ENCODE measurements at regions not wholly inside any gene's neighbourhood (a gene's known extent, or its start where the extent isn't known, plus 50 kb on each side); places are given as distances from the start of the nearest gene placed in this dataset.
"Not testable (repeated sequence)": the region's sequence is repeated elsewhere in the genome, so short reads cannot be mapped to it uniquely, and the experiment has no call there.

DNA sequence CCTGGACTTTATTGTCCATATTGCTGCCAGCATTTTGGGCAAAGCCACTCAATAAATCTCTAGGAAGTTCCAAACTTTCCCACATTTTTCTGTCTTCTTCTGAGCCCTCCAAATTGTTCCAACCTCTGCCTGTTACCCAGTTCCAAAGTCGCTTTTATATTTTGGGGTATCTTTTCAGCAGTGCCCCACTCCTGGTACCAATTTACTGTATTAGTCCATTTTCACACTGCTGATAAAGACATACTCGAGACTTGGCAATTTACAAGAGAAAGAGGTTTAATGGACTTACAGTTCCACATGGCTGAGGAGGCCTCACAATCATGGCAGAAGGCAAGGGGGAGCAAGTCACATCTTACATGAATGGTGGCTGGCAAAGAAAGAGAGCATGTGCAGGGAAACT, 53.4 kb downstream of the AHSP start:
- DNase-seq = not testable (repeated sequence)

DNA sequence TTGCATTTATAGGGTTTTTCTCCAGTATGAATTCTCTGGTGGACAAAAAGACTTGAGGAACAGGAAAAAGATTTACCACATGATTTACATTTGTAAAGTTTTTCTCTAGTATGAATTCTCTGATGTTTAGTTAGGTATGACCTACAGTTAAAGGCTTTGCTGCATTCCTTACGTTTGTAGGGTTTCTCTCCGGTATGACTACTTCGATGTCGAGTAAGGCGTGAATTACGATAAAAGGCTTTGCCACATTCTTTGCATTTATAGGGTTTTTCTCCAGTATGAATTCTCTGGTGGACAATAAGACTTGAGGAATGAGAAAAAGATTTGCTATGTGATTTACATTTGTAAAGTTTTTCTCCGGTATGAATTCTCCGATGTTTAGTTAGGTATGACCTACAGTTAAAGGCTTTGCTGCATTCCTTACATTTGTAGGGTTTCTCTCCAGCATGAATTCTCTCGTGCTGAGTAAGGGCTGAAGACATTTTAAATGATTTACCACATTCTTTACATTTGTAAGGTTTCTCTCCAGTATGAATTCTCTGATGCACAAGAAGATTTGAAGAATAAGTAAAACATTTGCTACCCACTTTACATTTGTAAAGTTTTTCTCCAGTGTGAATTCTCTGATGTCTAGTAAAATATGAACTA, 74.2 kb downstream of the AHSP start:
- not testable (repeated sequence) for DNase-seq

GRCh38 chr16:31618130-31618529, 90.4 kb downstream of the AHSP start:
- no peak for DNase-seq

GRCh38 chr16:31636433-31636832, 108.7 kb downstream of the AHSP start:
- DNase-seq = no peak

GRCh38 chr16:31641279-31641678, 113.6 kb downstream of the AHSP start:
- DNase-seq = no peak

GRCh38 chr16:31655674-31656073, 128.0 kb downstream of the AHSP start:
- DNase-seq = not testable (repeated sequence)

DNA sequence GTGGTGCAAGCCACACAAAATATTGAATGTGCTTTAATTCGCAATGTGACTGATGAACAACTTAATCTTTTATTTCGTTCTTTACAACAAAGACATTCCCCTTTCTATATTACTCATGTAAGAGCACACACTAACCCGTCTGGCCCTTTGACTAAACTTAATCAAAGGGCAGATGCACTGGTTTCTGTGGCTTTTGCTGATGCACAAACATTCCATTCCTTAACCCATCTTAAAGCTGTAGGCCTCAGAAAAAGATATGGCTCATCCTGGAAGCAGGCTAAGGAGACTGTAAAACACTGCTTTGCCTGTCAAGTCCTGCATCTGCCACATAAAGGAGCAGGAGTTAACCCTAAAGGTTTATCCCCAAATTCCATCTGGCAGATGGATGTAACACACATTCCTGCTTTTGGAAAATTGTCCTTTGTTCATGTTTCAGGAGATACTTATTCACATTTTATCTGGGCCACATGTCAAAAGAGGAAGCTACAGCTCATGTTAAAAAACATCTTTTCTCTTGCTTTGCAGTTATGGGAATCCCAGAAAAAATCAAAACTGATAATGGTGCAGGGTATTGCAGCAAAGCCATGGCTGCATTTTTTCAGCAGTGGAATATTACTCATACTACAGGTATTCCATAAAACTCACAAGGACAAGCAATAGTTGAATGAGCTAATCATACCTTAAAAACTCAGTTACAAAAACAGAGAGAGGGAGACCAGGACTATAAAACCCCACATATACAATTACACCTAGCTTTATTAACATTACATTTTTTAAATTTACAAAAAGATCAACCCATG, 137.2 kb downstream of the AHSP start:
- no peak for DNase-seq

GRCh38 chr16:31674686-31675085, 147.0 kb downstream of the AHSP start:
- no peak for DNase-seq

DNA sequence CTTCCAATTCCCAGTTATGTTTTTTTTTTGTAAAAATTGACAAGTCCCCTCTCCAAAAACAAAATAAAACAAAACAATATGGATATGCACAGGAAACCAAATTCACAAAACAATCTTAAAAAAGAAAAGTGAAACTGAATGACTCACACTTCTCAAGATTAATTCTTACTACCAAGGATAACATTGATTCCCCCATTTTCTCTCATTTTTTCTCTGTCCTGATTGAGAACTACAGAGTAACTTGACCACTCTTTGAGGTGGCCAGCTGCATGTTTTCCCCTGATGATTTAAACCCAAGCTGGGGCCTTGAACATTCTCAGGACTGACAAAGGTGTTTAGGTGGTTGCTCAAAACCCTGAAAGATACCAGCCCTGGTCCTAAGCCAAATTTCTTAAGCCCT, 149.0 kb downstream of the AHSP start:
- no peak for DNase-seq

GRCh38 chr16:31678649-31679325, 151.1 kb downstream of the AHSP start:
- DNase-seq = no peak

DNA sequence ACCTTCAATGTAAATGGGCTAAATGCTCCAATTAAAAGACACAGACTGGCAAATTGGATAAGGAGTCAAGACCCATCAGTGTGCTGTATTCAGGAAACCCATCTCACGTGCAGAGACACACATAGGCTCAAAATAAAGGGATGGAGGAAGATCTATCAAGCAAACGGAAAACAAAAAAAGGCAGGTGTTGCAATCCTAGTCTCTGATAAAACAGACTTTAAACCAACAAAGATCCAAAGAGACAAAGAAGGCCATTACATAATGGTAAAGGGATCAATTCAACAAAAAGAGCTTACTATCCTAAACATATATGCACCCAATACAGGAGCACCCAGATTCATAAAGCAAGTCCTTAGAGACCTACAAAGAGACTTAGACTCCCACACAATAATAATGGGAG, 161.6 kb downstream of the AHSP start:
- not testable (repeated sequence) for DNase-seq

- DNase-seq = not testable (repeated sequence)
Observed at GRCh38 chr16:31692338-31692737, 164.6 kb downstream of the AHSP start.

GRCh38 chr16:31693733-31694132, 166.0 kb downstream of the AHSP start:
- no peak for DNase-seq

- DNase-seq = no peak
Observed at GRCh38 chr16:31694461-31694860, 166.8 kb downstream of the AHSP start.

- DNase-seq = no peak
Observed at GRCh38 chr16:31695667-31696066, 168.0 kb downstream of the AHSP start.

DNA sequence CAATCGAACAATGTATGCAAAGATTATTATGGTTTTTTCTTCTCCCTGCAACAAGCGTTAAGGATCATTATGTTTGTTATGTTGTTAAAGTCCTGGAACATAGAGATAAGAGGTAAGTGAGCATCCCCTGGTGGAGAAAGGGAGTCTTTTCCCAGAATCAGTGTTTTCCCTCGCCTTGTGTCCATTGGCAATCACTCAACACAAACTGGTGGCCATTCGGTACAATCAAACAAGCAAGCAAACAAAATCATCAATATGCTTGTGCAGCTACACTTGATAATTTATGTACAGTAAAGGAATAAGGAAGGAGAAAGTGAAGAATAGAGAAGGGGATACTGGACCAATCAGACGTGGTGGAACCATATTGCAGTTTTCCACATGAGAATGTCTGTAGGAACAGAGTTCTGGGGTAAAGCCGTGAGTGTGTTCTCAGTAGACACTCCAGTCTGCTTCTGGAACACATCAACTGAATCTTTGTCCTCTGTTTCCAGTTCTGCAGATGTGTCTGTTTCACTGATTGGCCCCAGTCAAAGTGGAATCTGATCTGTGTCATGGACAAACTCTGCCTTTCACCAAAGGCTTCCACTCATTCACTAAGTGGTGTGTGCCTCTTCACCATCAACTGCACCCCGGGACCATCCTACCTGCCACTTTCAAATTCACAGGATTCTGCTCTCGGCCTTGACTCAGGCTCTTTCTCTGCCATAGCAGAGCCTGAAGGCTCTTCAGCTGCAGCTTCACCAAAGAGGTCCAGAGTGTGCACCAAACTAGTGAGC, 169.5 kb downstream of the AHSP start:
- DNase-seq = peak; percentile 7

DNA sequence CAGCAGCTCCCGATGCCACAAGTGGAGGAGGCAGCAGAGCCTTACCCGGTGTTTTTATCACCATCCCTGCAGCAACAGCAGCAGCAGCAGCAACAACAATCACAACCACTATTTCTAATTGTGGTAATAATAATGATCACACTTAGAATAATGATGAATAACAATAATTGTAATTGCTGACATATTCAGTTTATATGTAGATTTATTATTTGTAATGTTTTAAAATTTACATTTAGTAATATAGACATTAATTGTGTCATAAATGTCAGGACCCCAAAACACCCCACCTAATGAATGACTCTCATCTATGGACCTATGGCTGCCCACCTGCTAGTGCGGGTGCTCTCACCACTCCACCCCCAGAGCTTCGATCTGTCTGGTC, 170.0 kb downstream of the AHSP start:
- no peak for DNase-seq

DNA sequence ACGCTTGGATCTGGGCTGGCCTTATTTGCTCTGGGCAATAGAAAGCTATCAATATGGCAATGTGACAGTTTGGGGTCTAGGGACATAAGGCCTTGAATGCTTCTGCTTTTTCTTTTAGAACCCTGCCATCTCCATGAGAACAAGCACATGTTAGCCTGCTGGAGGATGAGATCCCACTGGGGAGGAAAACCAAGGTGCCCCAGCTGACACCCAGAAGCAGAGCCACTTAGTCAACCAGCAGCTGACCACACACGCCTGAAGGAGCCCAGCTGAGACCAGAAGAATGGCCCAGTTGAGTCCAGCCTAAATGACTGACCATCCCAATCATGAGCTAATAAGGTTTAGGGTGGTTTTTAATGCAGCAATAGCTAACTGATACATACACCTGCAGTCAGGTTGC, 171.2 kb downstream of the AHSP start:
- DNase-seq = no peak

DNA sequence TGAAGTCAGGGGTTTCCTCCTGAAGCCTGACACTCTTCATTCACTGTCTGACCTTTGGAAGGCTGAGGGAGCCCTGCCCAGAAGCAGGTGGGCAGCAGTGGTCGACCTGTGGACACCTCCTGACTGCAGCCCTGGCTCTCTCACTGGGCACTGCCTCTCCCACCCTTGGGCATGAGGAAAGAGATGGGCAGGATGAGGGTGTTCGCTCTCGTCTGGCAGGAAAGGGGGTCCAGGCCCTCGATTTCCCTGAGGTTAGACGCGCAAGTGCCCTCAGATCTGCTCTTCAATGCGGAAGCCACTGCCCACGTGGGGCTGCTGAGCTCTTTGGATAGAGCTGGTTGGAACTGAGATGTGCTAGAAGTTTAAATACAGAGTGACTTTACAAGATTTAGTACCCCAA, 171.9 kb downstream of the AHSP start:
- no peak for DNase-seq

DNA sequence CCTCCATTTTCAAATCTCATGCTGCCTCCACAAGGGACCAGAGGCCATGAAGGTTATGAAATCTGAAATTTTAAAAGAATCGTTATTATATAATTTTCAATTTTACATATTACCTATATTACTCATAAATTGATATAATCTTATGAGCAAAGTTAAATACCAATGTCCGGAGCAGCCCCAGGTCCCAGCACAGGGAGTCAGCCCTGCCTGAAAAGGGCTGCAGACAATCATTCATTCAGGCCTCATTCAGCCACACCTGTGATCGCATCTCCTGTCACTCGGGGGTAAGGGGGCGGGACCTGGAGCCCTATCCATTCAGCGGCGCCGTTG, 172.5 kb downstream of the AHSP start:
- DNase-seq = peak; percentile 86

DNA sequence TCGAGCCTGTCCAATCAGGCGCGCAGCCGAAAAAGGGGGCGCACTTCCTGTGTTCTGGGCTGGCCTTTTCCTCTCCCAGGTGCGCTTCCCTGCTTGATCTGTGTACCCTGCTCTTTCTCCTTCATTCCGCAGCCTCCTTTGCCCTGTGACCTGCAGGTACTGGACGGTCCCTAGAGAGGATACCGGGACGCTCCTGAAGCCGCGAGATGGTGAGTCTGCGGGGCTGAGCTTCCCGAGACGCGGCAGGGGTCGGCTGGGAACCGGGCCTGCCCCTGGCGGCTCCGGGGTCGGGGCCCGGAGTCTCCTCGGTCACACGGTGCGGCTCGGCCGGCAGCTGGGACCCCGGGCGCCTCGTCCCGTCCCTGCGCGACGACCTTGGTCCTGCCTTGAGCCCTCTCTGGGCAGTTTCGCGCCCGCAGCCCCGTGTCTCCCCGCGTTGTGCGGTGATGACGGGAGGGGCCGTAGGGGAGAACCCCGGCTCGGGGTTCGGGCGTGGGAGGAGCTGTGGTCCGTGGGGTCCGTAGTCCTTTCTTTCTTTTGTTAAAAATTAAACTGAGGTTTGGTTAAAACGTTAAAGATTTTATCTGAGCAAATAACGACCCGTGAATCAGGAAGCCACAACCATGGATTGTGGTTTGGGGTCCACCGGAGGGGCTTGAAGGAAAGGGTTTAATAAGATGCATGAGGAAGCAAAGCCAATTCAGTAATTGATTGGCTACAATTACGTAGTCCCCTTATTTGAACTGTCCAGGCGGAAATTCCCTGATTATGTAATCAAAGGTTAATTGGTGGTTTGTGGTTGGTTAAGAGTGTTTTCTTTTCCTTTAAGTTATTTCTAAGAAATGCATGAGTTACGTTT, 172.8 kb upstream of the ZNF267 start:
- no peak for DNase-seq

GRCh38 chr16:31701734-31702133, 171.9 kb upstream of the ZNF267 start:
- no peak for DNase-seq

Data from NCI-H1105 (cell line).